ENCODE measurements at regions not wholly inside any gene's neighbourhood (a gene's known extent, or its start where the extent isn't known, plus 50 kb on each side); places are given as distances from the start of the nearest gene placed in this dataset.

- ATAC-seq (no peak), DNase-seq (no peak)
- H3K27me3 Mint-ChIP-seq = no peaks in the 10 kb centered on the region
- intact Hi-C loops (cut with micrococcal nuclease) = no loop called here
- no peak for TF ChIP-seq CTCF (IDR thresholded peaks at IDR 0.05)
- H3K36me3 Mint-ChIP-seq (ENCODE audit: low read depth) = no peaks in the 10 kb centered on the region
- no peak overlapping the region for H3K27ac Mint-ChIP-seq
- H3K4me3 Mint-ChIP-seq = no peak overlapping the region
- H3K4me1 Mint-ChIP-seq (ENCODE audit: low read depth) = no peaks in the 10 kb centered on the region
- H3K9me3 Mint-ChIP-seq = no peaks in the 10 kb centered on the region
- POLR2A ChIA-PET = no interaction called here
- CTCF ChIA-PET = no interaction called here
Observed at GRCh38 chr5:18483451-18483850, 849.2 kb downstream of the TAF11L14 start.

GRCh38 chr5:18487928-18488480, 853.7 kb downstream of the TAF11L14 start:
- Mint-ChIP-seq H3K9me3 (peaks cover 2% of the 10 kb centered on the region), H3K27ac (no peak overlapping the region), H3K36me3 (ENCODE audit: low read depth) (no peaks in the 10 kb centered on the region), H3K4me1 (ENCODE audit: low read depth) (no peaks in the 10 kb centered on the region), H3K27me3 (no peaks in the 10 kb centered on the region), H3K4me3 (no peak overlapping the region)
- DNase-seq (no peak), ATAC-seq (no peak)
- ChIA-PET CTCF (no interaction called here), POLR2A (no interaction called here)
- no peak for TF ChIP-seq CTCF (IDR thresholded peaks at IDR 0.05)
- intact Hi-C loops (cut with micrococcal nuclease) = no loop called here

- ATAC-seq = no peak
- ChIA-PET POLR2A (no interaction called here), CTCF (no interaction called here)
- no peak for DNase-seq
- intact Hi-C loops (cut with micrococcal nuclease) = no loop called here
- H3K27ac Mint-ChIP-seq = no peak overlapping the region
- no peak overlapping the region for H3K4me3 Mint-ChIP-seq
- H3K9me3 Mint-ChIP-seq = peaks cover 2% of the 10 kb centered on the region
- H3K27me3 Mint-ChIP-seq = no peaks in the 10 kb centered on the region
- H3K4me1 Mint-ChIP-seq (ENCODE audit: low read depth) = no peaks in the 10 kb centered on the region
- TF ChIP-seq CTCF (IDR thresholded peaks at IDR 0.05) = no peak
- no peaks in the 10 kb centered on the region for H3K36me3 Mint-ChIP-seq (ENCODE audit: low read depth)
Observed at GRCh38 chr5:18489703-18490102, 855.4 kb downstream of the TAF11L14 start.

GRCh38 chr5:18491349-18491748, 857.1 kb downstream of the TAF11L14 start:
- Mint-ChIP-seq H3K36me3 (ENCODE audit: low read depth) (no peaks in the 10 kb centered on the region), H3K27me3 (no peaks in the 10 kb centered on the region), H3K4me1 (ENCODE audit: low read depth) (no peaks in the 10 kb centered on the region), H3K4me3 (no peak overlapping the region), H3K27ac (no peak overlapping the region), H3K9me3 (peaks cover 2% of the 10 kb centered on the region)
- CTCF ChIA-PET = no interaction called here
- POLR2A ChIA-PET = no interaction called here
- intact Hi-C loops (cut with micrococcal nuclease) = no loop called here
- DNase-seq = no peak
- TF ChIP-seq CTCF (IDR thresholded peaks at IDR 0.05) = no peak
- no peak for ATAC-seq

- Mint-ChIP-seq H3K27me3 (no peaks in the 10 kb centered on the region), H3K9me3 (peaks cover under 1% of the 10 kb centered on the region), H3K4me1 (ENCODE audit: low read depth) (no peaks in the 10 kb centered on the region), H3K4me3 (no peak overlapping the region), H3K27ac (no peak overlapping the region), H3K36me3 (ENCODE audit: low read depth) (no peaks in the 10 kb centered on the region)
- DNase-seq (no peak), ATAC-seq (no peak)
- intact Hi-C loops (cut with micrococcal nuclease) = no loop called here
- ChIA-PET POLR2A (no interaction called here), CTCF (interaction anchor here (1.3 kb wide), 1 partner anchor 29 kb away, joined by 3 read pairs; no protein-coding TSS in a partner anchor)
- TF ChIP-seq CTCF (IDR thresholded peaks at IDR 0.05) = no peak
Observed at GRCh38 chr5:18495157-18495556, 860.9 kb downstream of the TAF11L14 start.

Measured in activated CD8-positive, alpha-beta T cell treated with anti-CD3 and anti-CD28 coated beads for 36 hours (primary cell).